H1 (cell line): ENCODE measurements at regions not wholly inside any gene's neighbourhood (a gene's known extent, or its start where the extent isn't known, plus 50 kb on each side); places are given as distances from the start of the nearest gene placed in this dataset.

Experiments used
- CTCF ChIA-PET: fragments of 300-600 bp; sonication (Branson Sonifier 250); formaldehyde crosslinking; loops from one replicate; lab custom pipeline; 2021; ENCODE audit not compliant: partially characterized antibody; lab: Charles Lee
- POLR2A ChIA-PET: fragments of 300-600 bp; sonication (Branson Sonifier 250); formaldehyde crosslinking; loops from one replicate; lab custom pipeline; 2021; ENCODE audit warnings: inconsistent platforms; ENCODE audit not compliant: partially characterized antibody; lab: Charles Lee
- DNase-seq, 2 experiments: peaks; one replicate each; pipeline versions ENCODE4 v3.0.0 to v3.0.0-alpha.2; 2010 to 2022; ENCODE audit warnings: low spot score in 2 of 2, low read depth in 1 of 2, mixed read lengths in 1 of 2
- FAIRE-seq: peaks from 2 replicates; lab custom pipeline; 2011; peaks lifted over from hg19 to GRCh38; lab: Jason Lieb, UNC
- H2AFZ ChIP-seq: 2 replicates; pipeline ENCODE4 v1.8.1; 2012; ENCODE audit warnings: low read length, inconsistent platforms
- H2AK5ac ChIP-seq: 2 replicates; pipeline ENCODE4 v1.6.1; 2013; ENCODE audit warnings: low read depth, low read length
- H2BK120ac ChIP-seq: replicated peaks from 2 replicates; pipeline ENCODE3; 2013; ENCODE audit warnings: low read depth, low read length, inconsistent platforms
- H2BK12ac ChIP-seq: 2 replicates; pipeline ENCODE4 v1.6.1; 2013; ENCODE audit warnings: low read depth, low read length
- H2BK15ac ChIP-seq: 2 replicates; pipeline ENCODE4 v1.6.1; 2013; ENCODE audit warnings: low read length
- H2BK20ac ChIP-seq: 2 replicates; pipeline ENCODE4 v1.6.1; 2013; ENCODE audit warnings: low read length
- H2BK5ac ChIP-seq: 2 replicates; pipeline ENCODE4 v1.6.1; 2013; ENCODE audit warnings: low read depth, low read length
- H3K14ac ChIP-seq: 2 replicates; pipeline ENCODE4 v1.6.1; 2013; ENCODE audit warnings: inconsistent platforms; ENCODE audit not compliant: insufficient read length
- H3K18ac ChIP-seq: 2 replicates; pipeline ENCODE4 v1.6.1; 2013; ENCODE audit warnings: low read length; ENCODE audit errors: extremely low read depth
- H3K23ac ChIP-seq: 2 replicates; pipeline ENCODE4 v1.6.1; 2013; ENCODE audit warnings: inconsistent platforms; ENCODE audit not compliant: insufficient read length
- H3K23me2 ChIP-seq: 2 replicates; pipeline ENCODE4 v1.6.1; 2013; ENCODE audit warnings: low read depth, low read length
- H3K27ac ChIP-seq: 2 replicates; pipeline ENCODE4 v1.6.1; 2011; ENCODE audit warnings: low read depth, low read length, inconsistent platforms
- H3K27me3 ChIP-seq, 4 experiments: replicated peaks in 1 of 4; 1 replicate in 1 of 4; 2 replicates in 3 of 4; pipeline versions ENCODE4 v1.6.1 to v1.8.1; 2011 to 2013; ENCODE audit warnings: low read length in 3 of 4, mild to moderate bottlenecking in 3 of 4, inconsistent platforms in 2 of 4, mixed read lengths in 2 of 4, moderate library complexity in 1 of 4; ENCODE audit not compliant: control insufficient read depth in 3 of 4, insufficient read depth in 3 of 4; ENCODE audit errors: extremely low read depth in 1 of 4
- H3K36me3 ChIP-seq, 4 experiments: 2 replicates each; pipeline versions ENCODE4 v1.6.1 to v1.8.1; 2011 to 2013; ENCODE audit warnings: mild to moderate bottlenecking in 4 of 4, low read length in 3 of 4, moderate library complexity in 2 of 4, control low read depth in 1 of 4, inconsistent platforms in 1 of 4; ENCODE audit not compliant: insufficient read depth in 4 of 4, control insufficient read depth in 2 of 4
- H3K4ac ChIP-seq: replicated peaks from 2 replicates; pipeline ENCODE3; 2013; ENCODE audit warnings: low read length, low read depth, mixed read lengths, inconsistent platforms; ENCODE audit not compliant: insufficient read length
- H3K4me1 ChIP-seq, 4 experiments: replicated peaks in 1 of 4; 1 replicate in 1 of 4; 2 replicates in 3 of 4; pipeline versions ENCODE4 v1.6.1 to v1.8.1; 2011 to 2013; ENCODE audit warnings: low read length in 3 of 4, inconsistent platforms in 2 of 4, mixed read lengths in 1 of 4; ENCODE audit not compliant: insufficient read depth in 4 of 4, control insufficient read depth in 3 of 4
- H3K4me2 ChIP-seq, 2 experiments: 2 replicates each; pipeline versions ENCODE4 v1.6.1 to v1.8.1; 2011 to 2013; ENCODE audit warnings: low read depth in 2 of 2, low read length in 2 of 2, control low read depth in 1 of 2, inconsistent platforms in 1 of 2, mild to moderate bottlenecking in 1 of 2; ENCODE audit not compliant: insufficient read depth in 1 of 2
- H3K4me3 ChIP-seq, 4 experiments: fragments of 200-600, 300-600 bp in 1 of 4; sonication (generic), shearing (Covaris generic), sonication (Bioruptor Twin) in 1 of 4; 2 replicates each; pipeline versions ENCODE4 v1.5.1 to v1.8.1; 2011 to 2016; ENCODE audit warnings: low read length in 4 of 4, low read depth in 3 of 4, control low read depth in 2 of 4, inconsistent platforms in 2 of 4, mild to moderate bottlenecking in 2 of 4, mixed read lengths in 1 of 4, moderate library complexity in 1 of 4; ENCODE audit not compliant: insufficient read depth in 2 of 4; ENCODE audit errors: extremely low read depth in 1 of 4
- H3K56ac ChIP-seq: replicated peaks from 2 replicates; pipeline ENCODE3; 2013; ENCODE audit warnings: low read depth, mild to moderate bottlenecking, mixed read lengths, low read length, inconsistent platforms; ENCODE audit not compliant: insufficient read length
- H3K79me1 ChIP-seq: 2 replicates; pipeline ENCODE4 v1.6.1; 2013; ENCODE audit warnings: low read depth, low read length, control low read depth
- H3K79me2 ChIP-seq, 2 experiments: 2 replicates each; pipeline versions ENCODE4 v1.6.1 to v1.8.1; 2012 to 2013; ENCODE audit warnings: low read length in 2 of 2, mild to moderate bottlenecking in 2 of 2, inconsistent platforms in 1 of 2; ENCODE audit not compliant: insufficient read depth in 2 of 2, control insufficient read depth in 1 of 2
- H3K9ac ChIP-seq, 4 experiments: replicated peaks in 1 of 4; 1 replicate in 1 of 4; 2 replicates in 3 of 4; pipeline versions ENCODE4 v1.6.1 to v1.8.1; 2011 to 2013; ENCODE audit warnings: low read depth in 3 of 4, low read length in 3 of 4, control low read depth in 2 of 4, mild to moderate bottlenecking in 2 of 4, moderate library complexity in 2 of 4, inconsistent platforms in 1 of 4; ENCODE audit errors: extremely low read depth in 1 of 4
- H3K9me3 ChIP-seq, 2 experiments: 2 replicates each; pipeline versions ENCODE4 v1.6.1 to v1.8.1; 2012 to 2013; ENCODE audit warnings: mild to moderate bottlenecking in 2 of 2, moderate library complexity in 2 of 2, control low read depth in 1 of 2, inconsistent platforms in 1 of 2, low read depth in 1 of 2, low read length in 1 of 2, mixed read lengths in 1 of 2; ENCODE audit not compliant: insufficient read depth in 2 of 2
- H4K20me1 ChIP-seq, 2 experiments: replicated peaks in 1 of 2; 2 replicates each; pipeline versions ENCODE3 to v1.8.1; 2011 to 2013; ENCODE audit warnings: inconsistent platforms in 2 of 2, low read length in 2 of 2, mild to moderate bottlenecking in 1 of 2; ENCODE audit not compliant: insufficient read depth in 2 of 2, control insufficient read depth in 1 of 2
- H4K5ac ChIP-seq: 2 replicates; pipeline ENCODE4 v1.6.1; 2013; ENCODE audit warnings: low read length, low read depth, mixed read lengths, inconsistent platforms; ENCODE audit not compliant: insufficient read length
- H4K8ac ChIP-seq: 2 replicates; pipeline ENCODE4 v1.8.0; 2013; ENCODE audit warnings: mild to moderate bottlenecking, moderate library complexity, low read length, inconsistent platforms; ENCODE audit not compliant: insufficient read depth; ENCODE audit errors: extremely low read depth
- H4K91ac ChIP-seq: replicated peaks from 2 replicates; pipeline ENCODE3; 2013; ENCODE audit warnings: low read length, mixed read lengths, inconsistent platforms; ENCODE audit not compliant: insufficient read length
- CBX5 ChIP-seq: fragments of 300-800, 300-1000 bp; sonication (generic); IDR thresholded peaks from 2 replicates; pipeline ENCODE4 v1.7.1; 2016; ENCODE audit warnings: antibody characterized with exemption, low read length, low read depth
- CEBPB ChIP-seq: IDR thresholded peaks from 2 replicates; pipeline ENCODE4 v1.6.1; 2012; ENCODE audit warnings: low read depth, low read length
- CHD1 ChIP-seq: IDR thresholded peaks from 2 replicates; pipeline ENCODE4 v1.6.1; 2012; ENCODE audit warnings: low read depth, low read length, improper control_type of control experiment
- CREB1 ChIP-seq: IDR thresholded peaks from 2 replicates; pipeline ENCODE4 v1.6.1; 2012; ENCODE audit warnings: inconsistent platforms
- CTBP2 ChIP-seq: IDR thresholded peaks from 2 replicates; pipeline ENCODE4 v1.7.0; 2011; ENCODE audit warnings: borderline replicate concordance, mild to moderate bottlenecking, moderate library complexity, mixed read lengths, low read length; ENCODE audit not compliant: insufficient read depth, insufficient read length
- EP300 ChIP-seq, 2 experiments: IDR thresholded peaks; 1 replicate in 1 of 2; 2 replicates in 1 of 2; pipeline ENCODE4 v1.6.1; 2011 to 2012; ENCODE audit warnings: low read depth in 2 of 2, low read length in 2 of 2, mild to moderate bottlenecking in 2 of 2, borderline replicate concordance in 1 of 2, inconsistent platforms in 1 of 2, moderate library complexity in 1 of 2
- KDM1A ChIP-seq: fragments of 200-600, 300-600 bp; sonication (generic); IDR thresholded peaks from 2 replicates; pipeline ENCODE4 v1.7.1; 2016; ENCODE audit warnings: mild to moderate bottlenecking, low read length, borderline replicate concordance
- MAFK ChIP-seq: IDR thresholded peaks from 2 replicates; pipeline ENCODE4 v1.6.1; 2012; ENCODE audit warnings: low read depth, mild to moderate bottlenecking, improper control_type of control experiment, low read length
- POU5F1 ChIP-seq: IDR thresholded peaks from 2 replicates; pipeline ENCODE4 v1.6.1; 2011; ENCODE audit warnings: low read depth, mild to moderate bottlenecking, low read length, moderate library complexity
- RXRA ChIP-seq: IDR thresholded peaks from 2 replicates; pipeline ENCODE4 v1.6.1; 2011; ENCODE audit warnings: low read depth, mild to moderate bottlenecking, low read length, moderate library complexity; ENCODE audit not compliant: insufficient read depth
- SIRT6 ChIP-seq: IDR thresholded peaks from one replicate; pipeline ENCODE4 v1.7.1; 2012; ENCODE audit warnings: low read length, inconsistent platforms
- SIX5 ChIP-seq: IDR thresholded peaks from 2 replicates; pipeline ENCODE4 v1.6.1; 2011; ENCODE audit warnings: mild to moderate bottlenecking, low read depth, low read length
- SP1 ChIP-seq: IDR thresholded peaks from 2 replicates; pipeline ENCODE4 v1.6.1; 2011; ENCODE audit warnings: low read depth, low read length
- SUZ12 ChIP-seq: fragments of 200-600 bp; sonication (generic); IDR thresholded peaks from 2 replicates; pipeline ENCODE4 v1.6.1; 2012; ENCODE audit warnings: mild to moderate bottlenecking, inconsistent platforms, low read length, moderate library complexity, mixed read lengths
- TAF7 ChIP-seq: optimal IDR thresholded peaks from 2 replicates; pipeline ENCODE3; 2011; ENCODE audit warnings: low read depth, mild to moderate bottlenecking, inconsistent platforms, low read length, moderate library complexity, borderline replicate concordance
- whole genome bisulfite sequencing, 2 experiments: shearing (Covaris generic) in 1 of 2; methylation state at CpG; one replicate each; pipeline versions ENCODE4 v1.1.6 to v1.1.7; 2013 to 2015; ENCODE audit warnings: low lambda C conversion rate in 2 of 2, mixed read lengths in 2 of 2, inconsistent platforms in 1 of 2, low coverage in 1 of 2, missing lambda C conversion rate in 1 of 2; ENCODE audit not compliant: insufficient replicate concordance in 2 of 2, insufficient coverage in 1 of 2, insufficient read length in 1 of 2; ENCODE audit errors: extremely low coverage in 1 of 2, missing lambda C conversion rate in 1 of 2; 5-methylcytosine and 5-hydroxymethylcytosine counted together
- TF ChIP-seq, protein P1 (sequence below): IDR thresholded peaks from 2 replicates; pipeline ENCODE4 v1.6.1; 2012; ENCODE audit warnings: inconsistent platforms

GRCh38 chr6:121856296-121856695 lies 420.9 kb downstream of the GJA1 start:
- Histone ChIP-seq H4K5ac (no peak overlapping the region), H3K56ac (no peak overlapping the region), H3K4me2 (no peak overlapping the region), H2BK5ac (no peak overlapping the region), H2BK15ac (no peak overlapping the region), H3K23ac (no peak overlapping the region), H4K20me1 (no peaks in the 10 kb centered on the region), H3K4ac (no peak overlapping the region), H3K27ac (no peak overlapping the region), H2BK120ac (no peak overlapping the region), H3K4me1 (peaks cover 0 to 10% (median 7%) of the 10 kb centered on the region in 4 experiments; a peak in 3 of 7 replicates), H3K4me3 (no peak overlapping the region), H3K36me3 (no peaks in the 10 kb centered on the region), H2AFZ (no peak overlapping the region), H2AK5ac (no peak overlapping the region), H2BK20ac (no peak overlapping the region), H4K91ac (no peak overlapping the region), H3K9ac (no peak overlapping the region), H3K79me2 (no peaks in the 10 kb centered on the region), H3K9me3 (no peaks in the 10 kb centered on the region), H3K79me1 (no peaks in the 10 kb centered on the region), H3K27me3 (no peaks in the 10 kb centered on the region), H2BK12ac (no peak overlapping the region), H3K23me2 (no peaks in the 10 kb centered on the region), H3K14ac (no peak overlapping the region), H4K8ac (no peak overlapping the region), H3K18ac (no peak overlapping the region; the same call in 1 of the 2 replicates)
- WGBS, 2 experiments, result 82% methylated on average over 2 of the region's 2 CpGs; no CpG with 5 or more reads in 1 of the 2 experiments
- TF ChIP-seq SP1 (no peak), RXRA (no peak), POU5F1 (no peak), CEBPB (no peak), MAFK (no peak), CHD1 (no peak), KDM1A (no peak), SIX5 (no peak), SUZ12 (no peak), CTBP2 (no peak), TAF7 (no peak), SIRT6 (no peak), CBX5 (no peak), CREB1 (no peak), EP300 (IDR thresholded peaks at IDR 0.05; ENCODE audit: borderline replicate concordance in 1 of 2, low read depth in 2 of 2, low read length in 2 of 2) (no peak)
- TF ChIP-seq, protein P1, sequence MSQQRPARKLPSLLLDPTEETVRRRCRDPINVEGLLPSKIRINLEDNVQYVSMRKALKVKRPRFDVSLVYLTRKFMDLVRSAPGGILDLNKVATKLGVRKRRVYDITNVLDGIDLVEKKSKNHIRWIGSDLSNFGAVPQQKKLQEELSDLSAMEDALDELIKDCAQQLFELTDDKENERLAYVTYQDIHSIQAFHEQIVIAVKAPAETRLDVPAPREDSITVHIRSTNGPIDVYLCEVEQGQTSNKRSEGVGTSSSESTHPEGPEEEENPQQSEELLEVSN, result no peak
- FAIRE-seq (peak; percentile 28), DNase-seq (no peak)
- CTCF ChIA-PET, result no interaction called here
- POLR2A ChIA-PET, result no interaction called here
